ENCODE measurements at regions not wholly inside any gene's neighbourhood (a gene's known extent, or its start where the extent isn't known, plus 50 kb on each side); places are given as distances from the start of the nearest gene placed in this dataset.

DNA sequence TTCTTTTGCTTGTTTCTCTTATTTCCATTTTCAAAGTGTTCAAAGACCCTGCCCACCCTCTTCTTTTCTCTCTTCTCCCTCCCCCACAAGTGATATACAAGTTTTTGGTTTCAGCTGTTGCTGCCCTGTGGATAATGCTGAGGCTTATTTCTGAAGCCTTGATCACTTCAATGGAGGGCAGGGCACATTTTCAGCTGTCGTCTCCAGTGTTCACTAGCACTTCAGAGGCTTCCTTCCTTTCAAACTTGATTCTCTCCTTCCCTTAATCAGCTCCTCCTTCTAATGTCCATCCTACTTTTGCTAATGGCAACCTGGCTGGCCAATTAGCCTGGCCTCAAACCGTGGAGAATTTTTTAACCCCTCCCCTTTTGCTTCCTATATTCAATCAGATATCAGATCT lies 435.7 kb upstream of the RUNX1 start:
- TF ChIP-seq KLF9 (tag by site-specific recombination; IDR thresholded peaks at IDR 0.05; ENCODE audit: low read depth) (no peak), ZNF600 (tag by site-specific recombination; IDR thresholded peaks at IDR 0.05) (no peak), ZNF776 (tag by site-specific recombination; IDR thresholded peaks at IDR 0.05; ENCODE audit: borderline replicate concordance) (no peak), ZNF76 (tag by site-specific recombination; IDR thresholded peaks at IDR 0.05; ENCODE audit: borderline replicate concordance, low read depth) (no peak), ZNF112 (tag by site-specific recombination; IDR thresholded peaks at IDR 0.05) (no peak), ZNF121 (tag by site-specific recombination; IDR thresholded peaks at IDR 0.05) (no peak), ZNF239 (tag by site-specific recombination; IDR thresholded peaks at IDR 0.05) (no peak)
- TF ChIP-seq, protein P1, sequence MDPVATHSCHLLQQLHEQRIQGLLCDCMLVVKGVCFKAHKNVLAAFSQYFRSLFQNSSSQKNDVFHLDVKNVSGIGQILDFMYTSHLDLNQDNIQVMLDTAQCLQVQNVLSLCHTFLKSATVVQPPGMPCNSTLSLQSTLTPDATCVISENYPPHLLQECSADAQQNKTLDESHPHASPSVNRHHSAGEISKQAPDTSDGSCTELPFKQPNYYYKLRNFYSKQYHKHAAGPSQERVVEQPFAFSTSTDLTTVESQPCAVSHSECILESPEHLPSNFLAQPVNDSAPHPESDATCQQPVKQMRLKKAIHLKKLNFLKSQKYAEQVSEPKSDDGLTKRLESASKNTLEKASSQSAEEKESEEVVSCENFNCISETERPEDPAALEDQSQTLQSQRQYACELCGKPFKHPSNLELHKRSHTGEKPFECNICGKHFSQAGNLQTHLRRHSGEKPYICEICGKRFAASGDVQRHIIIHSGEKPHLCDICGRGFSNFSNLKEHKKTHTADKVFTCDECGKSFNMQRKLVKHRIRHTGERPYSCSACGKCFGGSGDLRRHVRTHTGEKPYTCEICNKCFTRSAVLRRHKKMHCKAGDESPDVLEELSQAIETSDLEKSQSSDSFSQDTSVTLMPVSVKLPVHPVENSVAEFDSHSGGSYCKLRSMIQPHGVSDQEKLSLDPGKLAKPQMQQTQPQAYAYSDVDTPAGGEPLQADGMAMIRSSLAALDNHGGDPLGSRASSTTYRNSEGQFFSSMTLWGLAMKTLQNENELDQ (tag by site-specific recombination; IDR thresholded peaks at IDR 0.05; ENCODE audit: low read depth) = no peak
- TF ChIP-seq, protein P2, sequence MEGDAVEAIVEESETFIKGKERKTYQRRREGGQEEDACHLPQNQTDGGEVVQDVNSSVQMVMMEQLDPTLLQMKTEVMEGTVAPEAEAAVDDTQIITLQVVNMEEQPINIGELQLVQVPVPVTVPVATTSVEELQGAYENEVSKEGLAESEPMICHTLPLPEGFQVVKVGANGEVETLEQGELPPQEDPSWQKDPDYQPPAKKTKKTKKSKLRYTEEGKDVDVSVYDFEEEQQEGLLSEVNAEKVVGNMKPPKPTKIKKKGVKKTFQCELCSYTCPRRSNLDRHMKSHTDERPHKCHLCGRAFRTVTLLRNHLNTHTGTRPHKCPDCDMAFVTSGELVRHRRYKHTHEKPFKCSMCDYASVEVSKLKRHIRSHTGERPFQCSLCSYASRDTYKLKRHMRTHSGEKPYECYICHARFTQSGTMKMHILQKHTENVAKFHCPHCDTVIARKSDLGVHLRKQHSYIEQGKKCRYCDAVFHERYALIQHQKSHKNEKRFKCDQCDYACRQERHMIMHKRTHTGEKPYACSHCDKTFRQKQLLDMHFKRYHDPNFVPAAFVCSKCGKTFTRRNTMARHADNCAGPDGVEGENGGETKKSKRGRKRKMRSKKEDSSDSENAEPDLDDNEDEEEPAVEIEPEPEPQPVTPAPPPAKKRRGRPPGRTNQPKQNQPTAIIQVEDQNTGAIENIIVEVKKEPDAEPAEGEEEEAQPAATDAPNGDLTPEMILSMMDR (tag by site-specific recombination; IDR thresholded peaks at IDR 0.05) = no peak
- TF ChIP-seq, protein P3, sequence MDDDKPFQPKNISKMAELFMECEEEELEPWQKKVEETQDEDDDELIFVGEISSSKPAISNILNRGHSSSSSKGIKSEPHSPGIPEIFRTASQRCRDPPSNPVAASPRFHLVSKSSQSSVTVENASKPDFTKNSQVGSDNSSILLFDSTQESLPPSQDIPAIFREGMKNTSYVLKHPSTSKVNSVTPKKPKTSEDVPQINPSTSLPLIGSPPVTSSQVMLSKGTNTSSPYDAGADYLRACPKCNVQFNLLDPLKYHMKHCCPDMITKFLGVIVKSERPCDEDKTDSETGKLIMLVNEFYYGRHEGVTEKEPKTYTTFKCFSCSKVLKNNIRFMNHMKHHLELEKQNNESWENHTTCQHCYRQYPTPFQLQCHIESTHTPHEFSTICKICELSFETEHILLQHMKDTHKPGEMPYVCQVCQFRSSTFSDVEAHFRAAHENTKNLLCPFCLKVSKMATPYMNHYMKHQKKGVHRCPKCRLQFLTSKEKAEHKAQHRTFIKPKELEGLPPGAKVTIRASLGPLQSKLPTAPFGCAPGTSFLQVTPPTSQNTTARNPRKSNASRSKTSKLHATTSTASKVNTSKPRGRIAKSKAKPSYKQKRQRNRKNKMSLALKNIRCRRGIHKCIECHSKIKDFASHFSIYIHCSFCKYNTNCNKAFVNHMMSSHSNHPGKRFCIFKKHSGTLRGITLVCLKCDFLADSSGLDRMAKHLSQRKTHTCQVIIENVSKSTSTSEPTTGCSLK (tag by site-specific recombination; IDR thresholded peaks at IDR 0.05) = no peak

All from HEK293 (cell line).